K562 (cell line): ENCODE measurements at regions not wholly inside any gene's neighbourhood (a gene's known extent, or its start where the extent isn't known, plus 50 kb on each side); places are given as distances from the start of the nearest gene placed in this dataset.

Experiments used
- CEBPZ ChIP-seq: fragments of 150-350 bp; IDR thresholded peaks from 2 replicates; pipeline ENCODE4 v1.6.1; 2014; ENCODE audit warnings: low read depth, mild to moderate bottlenecking, low read length, borderline replicate concordance
- GABPA ChIP-seq: fragments of 200-800 bp; sonication (Bioruptor generic); conservative IDR thresholded peaks from 2 replicates; pipeline ENCODE4 v1.6.1; 2016; ENCODE audit warnings: low read depth, missing genetic modification characterization, missing compliant biosample characterization
- PRPF4 ChIP-seq: fragments of 200-400 bp; formaldehyde crosslinking; IDR thresholded peaks from one replicate; pipeline ENCODE4 v1.6.1; 2017; ENCODE audit warnings: low read length, low read depth, mild to moderate bottlenecking; ENCODE audit not compliant: insufficient read depth, poor library complexity, severe bottlenecking
- RBM15 ChIP-seq: fragments of 200-400 bp; formaldehyde crosslinking; IDR thresholded peaks from 2 replicates; pipeline ENCODE4 v1.6.1; 2018; ENCODE audit warnings: mild to moderate bottlenecking, low read length, moderate library complexity; ENCODE audit not compliant: insufficient read depth
- RFX5 ChIP-seq: IDR thresholded peaks from 2 replicates; pipeline ENCODE4 v1.6.1; 2011; ENCODE audit warnings: low read depth, mild to moderate bottlenecking, improper control_type of control experiment, low read length
- ZBTB2 ChIP-seq: fragments of 450-650 bp; IDR thresholded peaks from 2 replicates; pipeline ENCODE4 v1.6.1; 2016; ENCODE audit warnings: antibody characterized with exemption
- ZNF589 ChIP-seq: fragments of 200-800 bp; sonication (Bioruptor generic); IDR thresholded peaks from 2 replicates; pipeline ENCODE4 v1.6.1; 2016; ENCODE audit warnings: low read depth, missing genetic modification characterization, missing compliant biosample characterization

- no peak for TF ChIP-seq GABPA (tag)
- TF ChIP-seq CEBPZ, result no peak
- no peak for TF ChIP-seq RFX5
- no peak for TF ChIP-seq ZNF589 (CRISPR knock-in tag)
- no peak for TF ChIP-seq RBM15
- no peak for TF ChIP-seq PRPF4
- no peak for TF ChIP-seq ZBTB2
Observed at GRCh38 chr10:10526846-10527245, 490.8 kb upstream of the CELF2 start.
